Hematopoietic multipotent progenitor cell treated with erythropoietin and hydrocortisone succinate and interleukin-3 and kit ligand, for 8 days (in vitro differentiated cells): ENCODE measurements at regions not wholly inside any gene's neighbourhood (a gene's known extent, or its start where the extent isn't known, plus 50 kb on each side); places are given as distances from the start of the nearest gene placed in this dataset.
A peak's percentile ranks its signal among the peaks of the same experiment; 100 is the strongest.
"Not testable (repeated sequence)": the region's sequence is repeated elsewhere in the genome, so short reads cannot be mapped to it uniquely, and the experiment has no call there.

Experiments
- DNase-seq: peaks from one replicate; pipeline ENCODE4 v3.0.0-alpha.2; 2015

DNA sequence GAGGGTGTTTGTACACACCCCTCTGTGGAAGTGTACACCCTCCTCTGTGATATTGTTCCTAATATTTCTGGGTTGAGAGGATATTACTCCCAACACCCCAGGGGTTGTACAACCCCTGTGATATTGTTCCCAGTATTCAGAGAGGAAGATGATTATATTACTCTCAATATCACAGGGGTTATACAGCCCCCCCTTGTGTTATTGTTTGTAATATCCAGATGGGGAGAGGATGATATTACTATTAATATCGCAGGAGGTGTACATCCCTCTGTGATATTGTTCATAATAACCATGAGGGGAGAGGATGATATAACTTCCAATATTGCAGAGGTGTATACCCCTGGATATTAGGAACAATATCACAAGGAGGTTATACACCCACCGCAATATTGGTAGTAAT lies 566.1 kb upstream of the MIS18BP1 start:
- no peak for DNase-seq

DNA sequence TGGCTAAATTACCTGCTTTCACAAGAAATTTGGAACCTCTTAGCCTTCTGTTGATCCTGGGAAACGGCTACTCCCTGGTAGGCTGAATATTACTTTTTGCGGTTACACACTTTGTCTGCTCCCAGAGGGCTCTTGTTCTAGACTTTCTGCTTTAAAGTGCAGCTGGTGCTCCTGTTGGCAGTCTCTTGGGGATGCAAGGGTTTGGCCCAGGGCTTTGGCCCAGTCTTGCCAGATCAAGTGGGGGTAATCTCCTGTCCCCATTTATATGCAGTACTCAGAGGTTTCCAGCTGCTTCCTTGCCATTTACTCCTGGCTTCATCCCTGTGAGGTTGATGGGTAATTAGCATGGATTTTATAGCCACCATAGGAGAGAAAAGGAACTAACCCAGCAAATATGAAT lies 558.2 kb upstream of the MIS18BP1 start:
- no peak for DNase-seq

DNA sequence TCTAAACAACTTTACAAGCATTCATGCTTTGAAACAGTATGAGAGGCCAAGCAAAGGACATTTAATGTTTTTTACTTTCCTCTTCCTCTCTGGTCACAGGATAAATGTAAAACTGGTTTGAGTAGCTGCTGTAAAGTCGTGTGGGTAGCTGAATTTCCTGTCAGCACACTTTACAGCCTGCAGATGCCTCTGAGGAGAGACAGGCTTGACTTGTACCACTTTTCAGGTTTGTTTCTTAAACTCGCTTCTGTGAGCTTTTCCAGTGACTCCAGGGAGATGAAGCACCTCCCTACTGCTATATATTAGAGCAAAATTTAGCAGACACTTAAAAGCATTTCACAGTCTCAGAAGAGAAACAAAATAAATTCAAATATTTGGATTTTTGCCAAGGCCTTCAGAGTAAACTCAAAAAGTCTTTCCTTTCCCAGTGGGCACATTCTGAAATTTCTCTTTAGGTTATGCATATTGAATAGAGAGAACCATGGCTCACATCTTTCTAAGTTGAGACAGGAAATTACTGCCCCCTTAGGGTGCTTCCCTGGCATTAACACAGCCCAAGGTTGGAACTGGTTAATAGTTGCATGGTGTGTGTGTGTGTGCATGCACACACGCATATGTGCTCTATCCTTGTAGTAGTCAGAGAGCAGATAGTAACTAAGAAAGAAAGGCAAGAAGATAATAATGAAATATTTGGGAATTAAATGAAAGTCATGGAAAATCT lies 557.3 kb upstream of the MIS18BP1 start:
- no peak for DNase-seq

DNA sequence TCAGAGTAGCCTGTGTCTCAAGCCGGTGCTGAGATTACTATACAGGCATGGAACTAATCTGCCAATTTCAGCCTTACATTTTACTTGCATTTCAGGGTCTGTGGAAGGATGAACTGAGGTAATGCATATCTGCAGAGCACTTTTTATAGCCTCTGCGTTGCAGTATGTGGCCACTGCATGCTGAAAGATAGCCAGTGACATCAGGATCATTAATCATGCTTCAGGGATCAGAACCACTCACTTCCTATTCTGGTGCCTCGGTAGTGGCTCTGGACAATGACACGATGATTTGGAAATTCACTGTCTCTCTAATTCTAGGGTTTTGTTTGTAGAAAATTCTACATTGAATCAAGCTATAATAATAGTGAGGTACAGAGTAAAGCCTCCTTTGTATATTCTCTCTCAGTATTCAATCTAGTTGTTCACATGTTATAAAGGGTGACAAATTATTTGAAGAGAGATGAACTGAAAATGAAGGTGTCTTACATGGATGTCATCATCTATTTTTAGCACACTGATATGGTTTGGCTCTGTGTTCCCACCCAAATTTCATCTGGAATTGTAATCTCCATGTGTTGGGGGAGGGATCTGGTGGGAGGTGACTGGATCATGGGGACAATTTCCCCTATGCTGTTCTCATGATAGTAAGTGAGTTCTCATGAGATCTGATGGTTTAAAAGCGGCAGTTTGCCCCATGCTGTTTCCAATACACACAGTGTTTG lies 554.3 kb upstream of the MIS18BP1 start:
- no peak for DNase-seq

DNA sequence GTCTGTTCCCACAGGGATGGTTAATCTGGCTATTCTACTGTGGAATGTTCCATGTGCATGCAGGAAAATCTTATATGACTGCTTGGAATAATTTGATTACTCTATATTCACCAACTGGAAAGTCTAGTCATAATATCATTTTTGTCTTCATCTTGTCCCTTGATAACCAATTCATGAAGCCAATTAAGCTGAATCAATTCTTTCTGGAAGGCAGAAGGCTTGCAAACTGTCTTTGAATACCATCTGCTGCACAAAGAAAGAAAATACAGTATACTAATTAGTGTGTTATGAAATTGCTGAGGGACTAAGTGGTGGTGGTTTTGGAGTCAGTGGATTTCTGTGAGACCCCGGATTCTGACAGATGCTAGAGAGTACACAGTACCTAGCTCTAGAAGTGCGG lies 546.5 kb upstream of the MIS18BP1 start:
- no peak for DNase-seq

DNA sequence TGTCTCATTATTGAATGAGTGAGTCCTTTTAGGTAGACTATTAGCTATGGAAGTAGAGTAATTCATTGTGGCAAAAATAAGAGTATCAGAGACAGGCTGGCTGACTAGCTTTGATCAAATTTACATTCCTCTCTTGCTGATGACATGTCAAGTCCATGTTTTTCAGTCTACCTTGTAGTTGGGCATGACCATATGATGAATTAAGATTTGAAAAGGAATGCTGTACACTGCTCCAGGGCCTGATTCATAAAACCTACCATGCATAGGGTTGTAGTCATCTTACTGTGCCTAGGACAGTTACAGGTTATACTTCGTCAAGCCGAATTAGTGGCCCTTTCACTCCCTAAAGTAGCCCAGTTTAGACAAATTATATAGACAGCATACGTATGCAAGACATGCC lies 545.7 kb upstream of the MIS18BP1 start:
- DNase-seq: no peak

DNA sequence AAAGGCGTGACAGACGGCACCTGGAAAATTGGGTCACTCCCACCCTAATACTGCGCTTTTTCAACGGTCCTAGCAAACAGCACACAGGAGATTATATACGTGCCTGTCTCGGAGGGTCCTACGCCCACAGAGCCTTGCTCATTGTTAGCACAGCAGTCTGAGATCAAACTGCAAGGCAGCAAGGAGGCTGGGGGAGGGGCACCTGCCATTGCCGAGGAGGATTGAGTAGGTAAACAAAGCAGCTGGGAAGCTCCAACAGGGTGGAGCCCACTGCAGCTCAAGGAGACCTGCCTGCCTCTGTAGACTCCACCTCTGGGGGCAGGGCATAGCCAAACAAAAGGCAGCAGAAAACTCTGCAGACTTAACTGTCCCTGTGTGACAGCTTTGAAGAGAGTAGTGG lies 543.0 kb upstream of the MIS18BP1 start:
- not testable (repeated sequence) for DNase-seq

DNA sequence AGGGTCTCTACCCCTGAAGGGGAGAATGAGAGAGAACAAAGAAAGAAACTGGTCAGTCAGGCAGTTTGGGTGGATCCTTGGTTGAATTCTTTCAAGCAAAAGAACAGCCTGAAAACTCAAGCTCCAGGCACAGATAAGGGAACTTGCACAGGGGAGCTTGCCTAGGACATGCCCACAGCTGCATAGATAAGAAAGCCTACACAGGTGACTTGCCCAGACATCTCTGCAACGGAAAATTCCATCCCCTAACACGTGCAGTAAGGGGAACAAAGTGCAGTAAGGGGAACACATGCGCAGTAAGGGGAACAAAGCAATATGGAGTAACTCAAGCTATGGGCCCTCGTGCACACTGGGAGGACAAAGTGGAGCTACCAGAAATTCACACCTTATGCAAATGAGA lies 540.1 kb upstream of the MIS18BP1 start:
- no peak for DNase-seq

DNA sequence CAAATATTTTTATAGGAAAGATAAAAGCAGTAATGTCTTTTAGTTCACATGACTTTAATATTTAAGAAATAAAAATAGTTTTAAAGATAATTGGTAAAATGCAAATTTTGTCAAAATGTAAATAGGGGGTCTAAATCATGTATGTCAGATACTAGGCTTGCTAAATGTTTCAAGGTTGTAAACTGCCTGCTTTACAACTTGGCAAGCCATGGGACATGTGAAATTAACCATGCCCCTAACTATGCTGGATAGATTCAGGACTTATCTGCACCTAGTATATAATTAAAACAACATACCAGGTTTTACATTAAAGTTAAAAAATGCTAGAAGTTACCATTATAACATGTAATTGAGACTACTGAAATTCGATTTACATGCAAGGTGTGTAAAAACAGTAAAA lies 537.3 kb upstream of the MIS18BP1 start:
- no peak for DNase-seq

DNA sequence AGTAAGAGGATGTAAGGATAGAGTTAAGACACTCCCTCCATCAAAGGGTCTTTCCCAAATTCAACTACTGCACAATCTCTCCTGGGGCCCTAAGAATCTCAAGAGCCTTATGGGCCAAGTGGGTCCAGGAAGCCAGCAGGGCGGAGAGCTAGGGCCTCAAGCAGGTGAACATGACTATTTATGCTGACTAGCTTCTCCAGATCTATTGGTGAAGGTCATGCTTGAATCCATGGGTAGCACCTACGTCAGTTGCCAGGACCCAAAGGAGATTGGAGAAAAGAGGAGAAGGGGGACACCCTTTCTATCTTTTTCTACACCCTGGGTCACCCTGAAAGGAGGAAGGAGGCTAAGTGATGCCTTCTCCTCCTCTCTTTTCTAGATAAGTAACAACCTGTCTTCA lies 534.2 kb upstream of the MIS18BP1 start:
- DNase-seq: no peak

DNA sequence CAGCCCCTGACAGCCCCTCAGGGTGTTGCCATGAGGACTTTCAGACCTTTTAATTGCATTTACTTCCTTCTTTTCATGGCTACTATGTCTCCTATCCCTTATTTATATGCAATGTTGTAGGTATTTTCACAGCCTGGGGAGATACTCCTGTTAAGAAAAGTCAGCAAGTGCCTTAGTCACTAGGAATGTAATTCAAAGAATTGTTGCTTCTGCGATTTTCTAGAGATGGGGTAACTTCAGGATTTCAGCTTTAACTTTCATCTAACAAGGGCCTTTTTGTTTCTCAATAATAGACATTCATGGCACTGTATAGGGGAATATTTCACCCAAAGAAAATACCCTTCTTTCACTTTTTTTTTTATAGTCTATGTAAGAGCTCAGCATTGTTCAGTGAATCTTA lies 533.3 kb upstream of the MIS18BP1 start:
- no peak for DNase-seq

DNA sequence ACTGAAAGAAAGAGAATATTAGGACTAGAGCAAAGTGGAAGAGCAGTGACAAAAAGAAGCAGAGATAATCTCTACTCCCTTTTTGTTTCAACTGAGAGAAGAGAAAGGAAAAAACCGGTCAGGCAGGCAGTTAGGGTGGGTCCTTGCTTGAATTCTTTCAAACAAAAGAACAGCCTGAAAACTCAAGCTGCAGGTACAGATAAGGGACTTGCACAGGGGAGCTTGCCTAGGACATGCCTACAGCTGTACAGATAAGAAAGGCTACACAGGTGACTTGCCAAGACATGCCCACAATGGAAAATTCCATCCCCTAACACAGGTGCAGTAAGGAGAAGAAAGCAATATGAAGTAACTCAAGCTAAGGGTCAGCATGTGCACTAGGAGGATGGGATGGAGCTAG lies 532.2 kb upstream of the MIS18BP1 start:
- peak; percentile 8 for DNase-seq

DNA sequence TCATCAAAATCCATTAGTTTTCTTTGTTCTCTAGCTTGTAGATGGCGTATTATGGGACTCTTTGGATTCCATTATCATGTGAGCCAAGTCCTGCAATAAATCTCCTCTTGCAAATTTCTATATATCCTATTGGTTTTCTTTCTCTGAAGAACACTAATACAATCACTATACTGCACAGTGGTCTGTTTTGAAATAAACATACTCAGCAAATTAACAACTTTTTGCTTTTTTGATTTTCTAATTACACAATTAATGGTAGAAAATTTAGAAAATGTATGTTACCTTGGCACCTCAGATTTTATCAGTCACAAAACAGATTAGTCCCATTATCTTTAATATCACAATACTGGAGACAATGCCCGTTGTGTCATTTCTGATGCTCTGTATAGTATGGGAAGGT lies 513.2 kb upstream of the MIS18BP1 start:
- DNase-seq: no peak

DNA sequence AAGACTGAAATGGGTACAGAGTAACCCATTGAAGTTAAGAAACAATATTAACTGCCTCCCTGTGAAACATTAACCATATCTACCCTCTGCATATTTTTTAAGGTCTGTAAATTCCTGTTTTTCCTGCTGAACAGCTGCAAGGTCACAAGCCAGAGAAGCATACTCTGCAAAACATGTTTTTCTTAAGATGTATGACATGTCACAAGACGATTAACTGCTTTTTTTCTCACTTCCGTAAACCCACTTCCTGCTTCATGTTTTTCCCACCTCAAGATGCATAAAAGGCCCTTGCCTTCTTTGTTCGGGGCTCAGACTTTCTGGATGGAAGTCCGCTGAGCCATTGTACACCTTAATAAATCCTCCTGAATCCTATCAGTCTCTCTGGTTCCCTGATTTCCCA lies 504.7 kb upstream of the MIS18BP1 start:
- no peak for DNase-seq

DNA sequence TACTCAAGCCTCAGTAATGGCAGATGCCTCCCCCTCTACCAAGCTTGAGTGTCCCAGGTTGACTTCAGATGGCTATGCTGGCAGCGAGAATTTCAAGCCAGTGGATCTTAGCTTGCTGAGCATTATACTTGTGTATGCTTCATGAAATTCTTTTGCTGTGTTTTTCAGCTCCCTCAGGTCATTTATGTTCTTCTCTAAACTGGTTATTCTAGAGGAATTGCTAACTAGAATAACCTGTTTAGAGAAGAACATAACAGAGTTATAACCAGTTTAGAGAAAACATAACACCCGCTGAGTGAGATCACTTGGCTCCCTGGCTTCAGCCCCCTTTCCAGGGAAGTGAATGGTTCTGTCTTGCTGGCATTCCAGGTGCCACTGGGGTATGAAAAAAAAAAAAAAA lies 503.4 kb upstream of the MIS18BP1 start:
- DNase-seq: not testable (repeated sequence)

DNA sequence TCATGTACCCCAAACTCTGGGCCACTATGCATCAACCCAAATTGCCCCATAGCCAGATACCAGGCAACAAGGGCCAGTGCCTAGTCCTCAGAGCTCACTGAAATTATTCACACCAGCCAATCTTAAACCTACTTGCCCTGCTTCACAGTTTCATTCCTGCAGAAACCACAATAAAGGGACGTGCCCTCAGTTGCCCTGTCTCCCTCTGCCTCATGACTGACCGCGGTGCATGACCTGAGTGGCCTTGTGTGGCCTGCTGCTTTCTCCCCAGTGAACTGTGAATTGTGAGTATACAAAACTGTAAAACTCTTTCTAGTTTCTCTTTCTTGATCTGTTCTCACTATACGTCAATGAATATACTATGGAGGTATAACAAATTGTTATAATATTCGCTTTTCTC lies 490.9 kb upstream of the MIS18BP1 start:
- no peak for DNase-seq

DNA sequence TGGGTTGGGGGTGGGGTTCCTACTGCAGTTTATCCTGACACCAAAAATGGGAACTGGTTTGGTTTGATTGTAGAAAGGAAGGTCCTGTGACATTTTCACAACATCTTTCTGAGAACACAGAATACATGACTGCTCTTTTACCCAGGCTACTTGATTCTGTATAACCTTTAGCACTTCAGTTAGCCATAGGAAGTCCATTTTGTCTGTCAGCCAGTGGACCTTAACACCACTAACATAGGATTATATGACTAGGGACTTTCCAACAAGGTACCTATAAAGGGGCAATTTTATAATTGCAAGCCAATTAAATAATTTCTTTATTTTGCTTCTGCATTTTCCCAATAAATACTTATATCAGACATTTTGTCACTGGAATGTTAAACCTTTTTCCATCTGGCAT lies 489.2 kb upstream of the MIS18BP1 start:
- no peak for DNase-seq

DNA sequence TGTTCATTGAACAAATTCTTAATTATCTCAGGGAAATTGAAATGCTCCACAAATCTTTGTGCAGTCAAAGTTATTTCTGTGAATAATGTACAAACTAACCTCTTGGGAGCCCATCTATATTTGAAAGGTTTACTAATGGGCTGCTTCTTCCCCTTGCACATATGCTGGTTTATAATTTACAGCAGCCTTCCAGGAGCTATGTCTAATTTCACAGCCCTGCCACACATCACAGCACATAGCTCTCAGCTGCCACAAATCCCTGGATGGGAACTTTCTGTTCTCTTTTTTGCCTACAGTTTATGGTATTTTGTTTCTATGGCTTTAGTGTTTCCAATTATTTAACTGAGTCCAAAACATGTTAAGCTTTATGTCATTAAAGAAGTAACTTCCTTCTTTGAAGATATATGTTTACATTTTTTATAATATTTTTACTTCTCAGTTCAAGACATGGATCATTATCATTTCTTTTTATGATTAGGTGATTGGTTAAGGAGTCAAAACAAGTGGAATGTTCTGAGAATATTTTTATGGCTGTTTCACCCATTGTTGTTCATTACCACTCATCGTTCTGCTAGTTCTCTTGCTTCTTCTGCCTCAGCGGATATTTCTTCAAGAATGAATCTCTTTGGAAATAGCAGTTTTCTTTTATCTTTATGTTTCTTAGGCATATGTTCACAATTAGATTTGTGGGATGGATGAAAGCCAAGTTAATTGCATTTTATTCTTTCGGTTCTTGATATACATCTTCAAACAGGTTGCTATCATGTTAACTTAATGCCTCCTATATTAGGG lies 475.6 kb upstream of the MIS18BP1 start:
- no peak for DNase-seq

DNA sequence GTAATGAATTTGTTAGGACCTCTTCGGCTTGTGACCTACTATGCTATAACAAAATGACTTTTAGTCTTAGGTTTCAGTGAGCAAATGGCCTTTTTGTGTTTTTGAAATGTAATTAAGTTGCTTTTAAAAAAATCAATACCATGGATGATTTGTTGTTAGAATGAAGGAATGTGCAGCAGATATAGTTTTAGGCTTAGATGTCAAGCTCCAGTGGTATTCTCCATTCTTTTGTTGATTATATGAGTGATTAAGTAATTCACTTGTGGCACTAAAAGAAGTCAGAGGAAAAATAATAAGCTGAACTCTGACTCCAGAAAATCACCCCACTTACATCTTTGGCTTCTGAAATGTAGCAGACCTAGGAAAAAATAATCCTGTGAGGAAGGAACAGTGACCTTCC lies 474.1 kb upstream of the MIS18BP1 start:
- DNase-seq: no peak

DNA sequence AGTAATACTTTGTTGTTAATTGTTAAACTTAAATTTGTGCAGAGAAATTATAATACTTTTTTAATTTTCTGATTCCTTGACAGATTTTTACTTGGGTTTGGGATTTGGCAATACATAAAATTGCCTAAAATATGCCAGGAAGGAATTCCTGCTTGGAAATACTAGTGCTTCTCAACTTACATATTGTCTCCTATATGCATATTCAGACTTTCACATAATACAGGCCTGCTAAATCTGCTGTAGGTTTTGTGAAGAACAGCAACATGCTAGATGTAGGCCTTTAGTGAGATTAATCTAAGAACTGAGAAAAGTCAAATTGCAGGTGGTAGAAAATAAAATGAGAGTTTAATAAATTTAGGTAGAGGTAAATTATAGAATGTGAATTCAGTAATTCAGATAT lies 468.5 kb upstream of the MIS18BP1 start:
- DNase-seq: no peak

DNA sequence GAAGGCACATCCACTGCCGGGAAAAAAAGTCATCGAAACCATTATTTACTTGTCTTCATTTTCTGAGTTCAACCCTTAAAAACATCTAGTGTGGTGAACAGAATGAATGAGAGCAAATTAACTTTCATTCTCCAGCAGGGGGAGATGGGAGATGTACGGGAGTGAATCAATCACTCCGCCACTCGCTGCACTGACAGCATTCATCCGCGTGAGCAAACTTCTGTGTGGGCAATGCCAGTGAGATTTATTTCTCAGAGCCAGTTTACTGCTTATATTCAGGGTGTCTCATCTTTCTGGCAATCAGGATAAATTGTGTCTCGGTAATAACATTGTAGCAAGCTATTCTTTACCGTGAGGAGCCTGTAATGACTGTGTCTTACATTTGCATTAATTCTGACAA lies 463.6 kb upstream of the MIS18BP1 start:
- no peak for DNase-seq

DNA sequence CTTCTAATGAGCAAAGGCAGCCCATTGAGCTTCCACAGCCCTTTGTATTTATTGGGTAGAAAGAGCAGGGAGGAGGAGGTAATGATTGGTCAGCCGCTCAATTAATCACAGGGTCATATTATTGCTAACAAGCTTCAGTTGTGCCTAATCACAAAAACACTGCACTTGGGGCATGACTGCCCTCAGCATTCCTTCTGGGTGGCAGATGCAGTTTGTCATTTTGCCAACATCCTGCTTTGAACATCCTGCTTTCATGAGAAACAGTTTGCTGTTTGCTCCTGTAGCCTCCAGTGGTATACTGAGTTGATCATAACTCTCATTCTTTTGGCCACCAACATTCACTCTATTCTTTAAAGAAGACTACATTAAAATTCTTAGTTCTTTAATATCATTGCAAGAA lies 462.9 kb upstream of the MIS18BP1 start:
- no peak for DNase-seq

DNA sequence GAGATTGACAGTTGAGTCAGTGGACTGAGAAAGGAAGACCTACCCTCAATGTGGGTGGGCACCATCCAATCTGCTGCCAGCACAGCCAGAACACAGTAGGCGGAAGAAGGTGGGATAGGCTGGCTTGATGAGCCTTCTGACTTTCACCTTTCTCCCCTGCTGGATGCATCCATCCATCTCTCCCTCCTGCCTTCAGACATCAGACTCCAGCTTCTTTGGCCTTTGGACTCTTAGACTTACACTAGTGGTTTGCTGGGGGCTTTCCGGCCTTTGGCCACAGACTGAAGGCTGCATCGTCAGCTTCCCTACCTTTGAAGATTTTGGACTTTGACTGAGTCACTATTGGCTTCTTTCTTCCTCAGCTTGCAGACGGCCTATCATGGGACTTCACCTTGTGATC lies 456.5 kb upstream of the MIS18BP1 start:
- no peak for DNase-seq

DNA sequence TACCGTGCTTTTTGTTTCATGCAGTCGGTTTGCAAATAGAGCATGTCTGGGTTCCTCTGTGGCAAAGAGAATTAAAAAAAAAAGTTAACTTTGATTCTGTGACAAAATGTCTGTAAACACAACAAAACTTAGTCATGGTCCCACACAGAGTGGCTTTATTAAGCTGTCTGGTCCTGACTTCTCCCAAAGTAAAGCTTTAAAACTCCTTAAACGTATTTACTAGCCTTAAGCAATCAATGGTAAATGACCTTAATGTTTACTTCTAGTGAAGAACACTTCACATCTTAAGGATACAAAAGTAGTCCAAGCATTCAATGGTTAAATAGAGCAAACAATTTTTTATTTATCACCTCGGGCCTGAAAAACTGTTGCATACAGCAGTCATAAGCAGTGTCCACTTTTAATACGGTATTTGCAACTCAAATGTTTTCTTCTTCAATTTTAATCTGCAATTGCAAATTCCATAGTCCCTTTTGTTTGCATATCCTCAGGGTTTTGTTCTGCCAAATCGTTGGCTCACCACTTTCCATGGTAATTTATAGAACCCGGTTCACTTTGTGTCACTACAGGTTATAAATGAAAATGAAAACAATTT lies 453.0 kb upstream of the MIS18BP1 start:
- DNase-seq: no peak
